ENCODE measurements at regions not wholly inside any gene's neighbourhood (a gene's known extent, or its start where the extent isn't known, plus 50 kb on each side); places are given as distances from the start of the nearest gene placed in this dataset.

- no peak for TF ChIP-seq HDGF (IDR thresholded peaks at IDR 0.05; ENCODE audit: borderline replicate concordance)
- TF ChIP-seq FOXM1 (IDR thresholded peaks at IDR 0.05; ENCODE audit: borderline replicate concordance) = no peak
These were observed 247.8 kb downstream of the OTUD1 start for GRCh38 chr10:23686722-23687121.

Measured in HEK293T (cell line).